ENCODE measurements at regions not wholly inside any gene's neighbourhood (a gene's known extent, or its start where the extent isn't known, plus 50 kb on each side); places are given as distances from the start of the nearest gene placed in this dataset.
A peak's percentile ranks its signal among the peaks of the same experiment; 100 is the strongest.
"Not testable (repeated sequence)": the region's sequence is repeated elsewhere in the genome, so short reads cannot be mapped to it uniquely, and the experiment has no call there.

DNA sequence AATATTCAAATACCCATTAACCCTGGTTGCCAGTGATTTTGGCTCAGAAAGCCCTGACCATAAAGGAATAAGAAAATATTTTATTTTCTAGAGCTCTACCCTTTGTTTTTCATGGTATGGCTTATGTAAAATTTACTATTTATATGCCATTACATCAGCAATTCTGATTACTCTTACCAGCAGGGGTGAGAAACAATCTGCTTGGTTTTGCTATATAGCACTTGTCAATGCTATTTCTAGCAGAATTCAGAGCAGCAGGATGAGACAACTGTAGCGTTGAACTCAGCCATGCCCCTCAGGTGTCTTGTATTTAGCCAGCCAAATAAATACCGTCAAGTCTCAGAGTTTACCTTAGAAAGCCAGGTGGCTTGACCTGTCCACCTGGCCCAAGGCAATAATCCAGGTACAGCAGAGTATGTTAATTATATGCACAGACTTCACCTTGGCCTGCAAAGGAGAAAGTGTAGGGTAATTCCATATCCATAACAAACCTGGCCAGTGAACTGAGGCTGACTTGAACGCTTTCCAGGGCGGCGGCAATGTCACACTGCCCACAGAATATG lies 1303.5 kb downstream of the RAPGEF2 start:
- no peak for DNase-seq (ENCODE audit: low read depth in 2 of 2)
- H3K4me3 ChIP-seq (replicated peaks in 1 of 2; ENCODE audit: low read depth in 2 of 2, low read length in 2 of 2): no peak overlapping the region
- TF ChIP-seq, protein P1, sequence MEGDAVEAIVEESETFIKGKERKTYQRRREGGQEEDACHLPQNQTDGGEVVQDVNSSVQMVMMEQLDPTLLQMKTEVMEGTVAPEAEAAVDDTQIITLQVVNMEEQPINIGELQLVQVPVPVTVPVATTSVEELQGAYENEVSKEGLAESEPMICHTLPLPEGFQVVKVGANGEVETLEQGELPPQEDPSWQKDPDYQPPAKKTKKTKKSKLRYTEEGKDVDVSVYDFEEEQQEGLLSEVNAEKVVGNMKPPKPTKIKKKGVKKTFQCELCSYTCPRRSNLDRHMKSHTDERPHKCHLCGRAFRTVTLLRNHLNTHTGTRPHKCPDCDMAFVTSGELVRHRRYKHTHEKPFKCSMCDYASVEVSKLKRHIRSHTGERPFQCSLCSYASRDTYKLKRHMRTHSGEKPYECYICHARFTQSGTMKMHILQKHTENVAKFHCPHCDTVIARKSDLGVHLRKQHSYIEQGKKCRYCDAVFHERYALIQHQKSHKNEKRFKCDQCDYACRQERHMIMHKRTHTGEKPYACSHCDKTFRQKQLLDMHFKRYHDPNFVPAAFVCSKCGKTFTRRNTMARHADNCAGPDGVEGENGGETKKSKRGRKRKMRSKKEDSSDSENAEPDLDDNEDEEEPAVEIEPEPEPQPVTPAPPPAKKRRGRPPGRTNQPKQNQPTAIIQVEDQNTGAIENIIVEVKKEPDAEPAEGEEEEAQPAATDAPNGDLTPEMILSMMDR (IDR thresholded peaks at IDR 0.05; ENCODE audit: low read depth, low read length): no peak

DNA sequence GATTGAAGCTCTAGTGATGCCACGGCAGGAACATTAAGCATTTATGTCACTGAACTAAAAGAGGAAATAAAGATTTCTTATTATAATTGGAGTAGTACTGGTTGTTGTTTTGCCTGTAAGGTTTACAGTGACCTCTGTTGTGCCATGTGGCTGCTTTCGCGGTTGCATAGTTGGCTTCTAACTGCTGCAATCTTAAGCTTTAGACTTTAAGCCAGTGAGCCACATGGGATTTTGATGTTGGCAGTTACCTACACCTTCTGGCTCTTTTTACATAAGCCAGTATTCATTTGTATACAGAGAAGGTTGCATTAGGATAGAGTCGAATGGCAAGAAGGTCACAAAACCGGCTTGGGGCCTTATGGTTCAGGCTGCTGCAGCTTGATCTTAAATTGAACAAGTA lies 1311.6 kb downstream of the RAPGEF2 start:
- TF ChIP-seq, protein P1 (IDR thresholded peaks at IDR 0.05; ENCODE audit: low read depth, low read length): no peak
- DNase-seq (ENCODE audit: low read depth in 2 of 2): no peak
- no peak overlapping the region for H3K4me3 ChIP-seq (replicated peaks in 1 of 2; ENCODE audit: low read depth in 2 of 2, low read length in 2 of 2)

DNA sequence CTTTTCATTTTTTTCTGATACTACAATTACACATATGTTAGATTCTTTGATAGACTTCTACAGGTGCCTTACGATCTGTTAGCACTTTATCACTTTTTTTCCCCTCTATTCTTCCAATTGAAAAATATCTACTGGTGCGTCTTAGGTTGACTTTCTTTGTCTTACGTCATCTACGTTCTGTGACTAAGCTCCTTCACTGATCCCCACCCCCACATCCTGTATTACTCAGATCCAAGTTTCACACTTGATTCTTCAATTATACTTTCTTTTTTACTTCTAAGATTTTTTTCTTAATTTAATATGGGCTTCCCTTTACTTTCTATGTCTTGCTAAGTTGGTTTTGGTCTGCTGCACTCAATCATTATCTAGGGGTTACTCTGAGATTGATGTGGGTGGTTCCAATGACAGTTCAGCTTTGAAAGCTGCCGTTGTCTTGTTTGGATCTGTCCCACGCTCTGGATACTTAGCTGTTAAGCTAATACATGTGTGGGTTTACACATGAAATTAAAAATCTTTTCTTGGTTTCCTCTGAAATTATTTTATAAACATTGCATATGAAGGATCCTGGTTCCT lies 1321.1 kb downstream of the RAPGEF2 start:
- DNase-seq (ENCODE audit: low read depth in 2 of 2): peak; percentile 11 to 13
- TF ChIP-seq, protein P1 (IDR thresholded peaks at IDR 0.05; ENCODE audit: low read depth, low read length): no peak
- no peak overlapping the region for H3K4me3 ChIP-seq (replicated peaks in 1 of 2; ENCODE audit: low read depth in 2 of 2, low read length in 2 of 2)

DNA sequence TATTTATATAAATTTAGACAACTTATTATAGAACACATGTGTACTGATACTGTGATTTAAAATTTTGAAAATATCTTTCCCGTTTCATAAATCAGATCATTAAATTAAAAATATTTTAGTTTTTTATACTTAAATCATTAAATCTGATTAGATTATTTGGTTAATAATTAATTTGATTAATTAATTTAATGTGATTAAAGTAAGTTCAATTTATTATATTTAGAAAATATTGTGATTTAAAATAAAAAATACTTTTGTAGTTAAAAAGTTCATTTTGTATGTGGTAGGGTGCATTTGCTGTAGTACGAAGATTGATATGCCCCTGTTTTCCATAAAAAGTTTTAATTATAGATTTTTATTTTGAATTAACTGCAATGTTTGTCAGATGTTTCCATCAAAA lies 1323.4 kb downstream of the RAPGEF2 start:
- DNase-seq (ENCODE audit: low read depth in 2 of 2): no peak
- no peak overlapping the region for H3K4me3 ChIP-seq (replicated peaks in 1 of 2; ENCODE audit: low read depth in 2 of 2, low read length in 2 of 2)
- TF ChIP-seq, protein P1 (IDR thresholded peaks at IDR 0.05; ENCODE audit: low read depth, low read length): no peak

DNA sequence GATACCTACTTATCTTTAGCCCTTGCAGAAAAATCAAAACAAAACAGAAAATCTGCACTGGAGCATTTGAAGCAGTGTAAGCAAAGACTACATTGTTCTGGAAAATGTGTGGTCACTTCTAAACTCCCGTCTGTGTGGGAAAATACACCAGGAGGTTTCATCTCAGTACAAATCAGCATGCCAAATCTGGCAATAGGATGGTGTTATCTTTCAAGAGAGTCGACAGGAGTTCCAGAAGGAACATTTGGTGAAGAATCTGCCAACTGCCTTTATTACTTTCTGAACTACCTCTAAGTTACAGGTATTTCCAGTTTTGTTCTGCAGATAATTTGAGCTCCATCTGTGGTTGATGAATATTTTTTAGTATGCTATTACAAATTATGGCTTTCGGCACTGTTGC lies 1348.0 kb downstream of the RAPGEF2 start:
- TF ChIP-seq, protein P1 (IDR thresholded peaks at IDR 0.05; ENCODE audit: low read depth, low read length): no peak
- H3K4me3 ChIP-seq (replicated peaks in 1 of 2; ENCODE audit: low read depth in 2 of 2, low read length in 2 of 2): no peak overlapping the region
- no peak for DNase-seq (ENCODE audit: low read depth in 2 of 2)

DNA sequence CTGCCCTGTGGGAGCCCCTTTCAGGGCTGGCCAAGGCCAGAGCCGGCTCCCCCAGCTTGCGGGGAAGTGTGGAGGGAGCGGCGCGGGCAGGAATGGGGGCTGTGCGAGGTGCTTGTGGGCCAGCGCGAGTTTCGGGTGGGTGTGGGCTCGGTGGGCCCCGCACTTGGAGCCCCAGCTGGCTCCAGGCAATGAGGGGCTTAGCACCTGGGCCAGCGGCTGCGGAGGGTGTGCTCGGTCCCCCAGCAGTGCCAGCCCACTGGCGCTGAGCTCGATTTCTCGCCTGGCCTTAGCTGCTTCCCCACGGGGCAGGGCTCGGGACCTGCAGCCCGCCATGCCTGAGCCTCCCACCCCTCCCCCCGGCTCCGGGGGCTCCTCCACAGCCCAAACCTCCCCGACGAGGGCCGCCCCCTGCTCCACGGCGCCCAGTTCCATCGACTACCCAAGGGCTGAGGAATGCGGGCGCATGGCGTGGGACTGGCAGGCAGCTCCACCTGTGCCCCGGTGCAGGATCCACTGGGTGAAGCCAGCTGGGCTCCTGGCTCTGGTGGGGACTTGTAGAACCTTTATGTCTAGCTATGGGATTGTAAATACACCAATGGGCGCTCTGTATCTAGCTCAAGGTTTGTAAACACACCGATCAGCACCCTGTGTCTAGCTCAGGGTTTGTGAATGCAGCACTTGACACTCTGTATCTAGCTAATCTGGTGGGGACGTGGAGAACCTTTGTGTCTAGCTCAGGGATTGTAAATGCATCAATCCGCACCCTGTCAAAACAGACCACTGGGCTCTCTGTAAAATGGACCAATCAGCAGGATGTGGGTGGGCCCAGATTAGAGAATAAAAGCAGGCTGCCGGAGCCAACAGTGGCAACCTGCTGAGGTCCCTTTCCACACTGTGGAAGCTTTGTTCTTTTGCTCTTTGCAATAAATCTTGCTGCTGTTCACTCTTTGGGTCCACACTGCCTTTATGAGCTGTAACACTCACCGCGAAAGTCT lies 1379.1 kb downstream of the RAPGEF2 start:
- DNase-seq (ENCODE audit: low read depth in 2 of 2); H3K4me3 ChIP-seq (replicated peaks in 1 of 2; ENCODE audit: low read depth in 2 of 2, low read length in 2 of 2): not testable (repeated sequence)

DNA sequence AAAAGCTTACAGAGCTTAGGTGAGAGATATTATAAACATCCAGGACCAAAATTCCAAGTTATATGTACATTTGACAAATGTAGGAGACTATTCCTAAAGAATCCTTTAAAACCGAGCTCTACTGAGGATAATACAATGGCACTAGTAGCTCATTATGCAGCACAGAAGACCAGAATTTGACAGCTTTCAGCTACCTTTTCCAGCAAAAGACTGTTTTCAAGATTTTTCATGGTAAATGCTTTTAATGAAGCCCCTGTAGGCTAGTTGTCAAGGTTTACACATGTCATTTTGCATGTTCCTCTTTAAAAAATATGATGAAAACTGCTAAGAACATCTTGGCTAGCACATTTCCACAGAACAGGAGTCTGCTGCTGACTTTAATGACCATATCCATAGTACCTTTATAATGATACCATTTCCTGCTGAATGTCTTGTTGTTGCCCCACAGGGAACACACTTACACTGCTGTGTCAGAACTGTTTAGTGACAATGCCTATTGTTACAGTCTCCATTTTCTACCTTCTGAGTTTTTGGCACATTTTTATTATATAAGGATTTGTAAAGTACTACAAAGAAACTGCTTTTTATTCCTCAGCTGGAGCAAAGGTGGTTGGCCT lies 1382.3 kb downstream of the RAPGEF2 start:
- TF ChIP-seq, protein P1 (IDR thresholded peaks at IDR 0.05; ENCODE audit: low read depth, low read length): no peak
- no peak overlapping the region for H3K4me3 ChIP-seq (replicated peaks in 1 of 2; ENCODE audit: low read depth in 2 of 2, low read length in 2 of 2)
- DNase-seq (ENCODE audit: low read depth in 2 of 2): no peak
